GM23338 (cell line): ENCODE measurements at regions not wholly inside any gene's neighbourhood (a gene's known extent, or its start where the extent isn't known, plus 50 kb on each side); places are given as distances from the start of the nearest gene placed in this dataset.

Experiments used
- ATAC-seq: fragments of 200-7000 bp; cut with Tn5 transposase; 3 replicates; pipeline ENCODE4 v1.9.1; 2020
- DNase-seq: peaks from one replicate; pipeline ENCODE4 v3.0.0-alpha.2; 2015; ENCODE audit warnings: low spot score
- H2AFZ ChIP-seq: fragments of 200-600 bp; sonication (generic); 2 replicates; pipeline ENCODE4 v1.8.0; 2016; ENCODE audit warnings: antibody characterized with exemption, mild to moderate bottlenecking, moderate library complexity
- H3F3A ChIP-seq: fragments of 200-600 bp; sonication (generic); replicated peaks from 2 replicates; pipeline ENCODE4 v1.8.0; 2017; ENCODE audit warnings: antibody characterized with exemption, mixed run types, low read depth
- H3K27ac ChIP-seq: fragments of 200-600 bp; sonication (generic); 2 replicates; pipeline ENCODE4 v1.6.1; 2016; ENCODE audit warnings: low read depth
- H3K27me3 ChIP-seq: fragments of 200-600 bp; sonication (generic); 2 replicates; pipeline ENCODE4 v1.8.0; 2016; ENCODE audit warnings: mild to moderate bottlenecking, mixed run types, moderate library complexity; ENCODE audit not compliant: insufficient read depth
- H3K36me3 ChIP-seq: fragments of 200-600 bp; sonication (generic); 2 replicates; pipeline ENCODE4 v1.8.0; 2016; ENCODE audit warnings: mild to moderate bottlenecking; ENCODE audit not compliant: insufficient read depth
- H3K4me1 ChIP-seq: fragments of 200-600 bp; sonication (generic); 2 replicates; pipeline ENCODE4 v1.8.0; 2016; ENCODE audit warnings: mild to moderate bottlenecking, moderate library complexity; ENCODE audit not compliant: insufficient read depth
- H3K4me2 ChIP-seq: fragments of 200-600 bp; sonication (generic); 2 replicates; pipeline ENCODE4 v1.7.1; 2017; ENCODE audit warnings: mixed run types
- H3K4me3 ChIP-seq: fragments of 200-600 bp; sonication (generic); 2 replicates; pipeline ENCODE4 v1.6.1; 2016; ENCODE audit warnings: mixed run types
- H3K79me2 ChIP-seq: fragments of 200-600 bp; sonication (generic); replicated peaks from 2 replicates; pipeline ENCODE4 v1.8.0; 2017; ENCODE audit warnings: mild to moderate bottlenecking; ENCODE audit not compliant: insufficient read depth
- H3K9me2 ChIP-seq: fragments of 200-600 bp; sonication (generic); 2 replicates; pipeline ENCODE4 v1.8.0; 2017; ENCODE audit not compliant: insufficient read depth
- H4K20me1 ChIP-seq: fragments of 200-600 bp; sonication (generic); replicated peaks from 2 replicates; pipeline ENCODE4 v1.8.0; 2017; ENCODE audit warnings: mild to moderate bottlenecking; ENCODE audit not compliant: insufficient read depth
- H3K27ac Mint-ChIP-seq: 2 replicates; pipeline ENCODE4 v1.8.0; 2020; ENCODE audit warnings: inconsistent platforms, mild to moderate bottlenecking, moderate library complexity, mixed read lengths
- H3K27me3 Mint-ChIP-seq: 3 replicates; pipeline ENCODE4 v1.8.0; 2022; ENCODE audit warnings: low read depth, mild to moderate bottlenecking, moderate library complexity, mixed read lengths, inconsistent platforms; ENCODE audit not compliant: insufficient read depth, poor library complexity
- H3K36me3 Mint-ChIP-seq: 3 replicates; pipeline ENCODE4 v1.8.0; 2021; ENCODE audit warnings: low read depth, mild to moderate bottlenecking, inconsistent platforms, moderate library complexity, mixed read lengths
- H3K4me1 Mint-ChIP-seq: 3 replicates; pipeline ENCODE4 v1.8.0; 2020; ENCODE audit warnings: mild to moderate bottlenecking, inconsistent platforms, mixed read lengths
- H3K4me3 Mint-ChIP-seq: 3 replicates; pipeline ENCODE4 v1.8.0; 2021; ENCODE audit warnings: moderate library complexity, mild to moderate bottlenecking, inconsistent platforms, mixed read lengths
- H3K9me3 Mint-ChIP-seq: 3 replicates; pipeline ENCODE4 v1.8.0; 2020; ENCODE audit warnings: moderate library complexity, mild to moderate bottlenecking, inconsistent platforms, mixed read lengths
- ETS1 ChIP-seq: IDR thresholded peaks from 2 replicates; pipeline ENCODE4 v1.6.1; 2016; ENCODE audit warnings: antibody characterized with exemption
- EZH2 ChIP-seq: fragments of 200-600 bp; sonication (generic); IDR thresholded peaks from one replicate; pipeline ENCODE4 v1.8.0; 2017; ENCODE audit warnings: antibody characterized with exemption, mild to moderate bottlenecking, low read depth; ENCODE audit not compliant: unreplicated experiment
- EZH2phosphoT487 ChIP-seq: fragments of 200-600 bp; sonication (generic); IDR thresholded peaks from one replicate; pipeline ENCODE4 v1.8.1; 2018; ENCODE audit warnings: antibody characterized with exemption; ENCODE audit not compliant: unreplicated experiment
- JUNB ChIP-seq: IDR thresholded peaks from one replicate; pipeline ENCODE4 v1.6.1; 2016; ENCODE audit warnings: antibody characterized with exemption; ENCODE audit not compliant: unreplicated experiment
- NANOG ChIP-seq: IDR thresholded peaks from 2 replicates; pipeline ENCODE4 v1.6.1; 2016; ENCODE audit warnings: antibody characterized with exemption, borderline replicate concordance
- POLR2AphosphoS5 ChIP-seq: IDR thresholded peaks from 2 replicates; pipeline ENCODE4 v1.6.1; 2016; ENCODE audit warnings: antibody characterized with exemption, low read depth
- REST ChIP-seq: IDR thresholded peaks from one replicate; pipeline ENCODE4 v1.6.1; 2018; ENCODE audit warnings: antibody characterized with exemption; ENCODE audit not compliant: unreplicated experiment
- STAT1 ChIP-seq: IDR thresholded peaks from one replicate; pipeline ENCODE4 v1.6.1; 2016; ENCODE audit warnings: antibody characterized with exemption; ENCODE audit not compliant: unreplicated experiment

GRCh38 chr4:180391613-180392012 is 1851.6 kb upstream of the TENM3 start (continued):
- TF ChIP-seq REST (no peak), ETS1 (no peak), JUNB (no peak), NANOG (no peak)

GRCh38 chr4:180394312-180394711 is 1848.9 kb upstream of the TENM3 start:
- H3K4me1 Mint-ChIP-seq, result peaks cover 4% of the 10 kb centered on the region; the same call in 1 of the 3 replicates
- H3K36me3 Mint-ChIP-seq, result no peaks in the 10 kb centered on the region
- Histone ChIP-seq H3K27me3 (no peaks in the 10 kb centered on the region), H3K4me3 (no peak overlapping the region), H3K4me1 (no peaks in the 10 kb centered on the region), H2AFZ (no peak overlapping the region), H3K9me2 (no peaks in the 10 kb centered on the region), H3K4me2 (no peak overlapping the region), H3K27ac (no peak overlapping the region), H3F3A (no peaks in the 10 kb centered on the region), H3K36me3 (no peaks in the 10 kb centered on the region), H4K20me1 (no peaks in the 10 kb centered on the region), H3K79me2 (no peaks in the 10 kb centered on the region)
- H3K27ac Mint-ChIP-seq, result no peak overlapping the region
- H3K4me3 Mint-ChIP-seq, result no peak overlapping the region
- no peak for TF ChIP-seq ETS1
- no peak for TF ChIP-seq REST
- TF ChIP-seq EZH2phosphoT487, result no peak
- TF ChIP-seq STAT1, result no peak
- no peak for TF ChIP-seq POLR2AphosphoS5
- TF ChIP-seq EZH2, result no peak
- no peak for TF ChIP-seq JUNB
- no peaks in the 10 kb centered on the region for H3K9me3 Mint-ChIP-seq
- no peaks in the 10 kb centered on the region for H3K27me3 Mint-ChIP-seq
- DNase-seq, result no peak
- no peak for ATAC-seq
